Hepatocyte (in vitro differentiated cells): ENCODE measurements at regions not wholly inside any gene's neighbourhood (a gene's known extent, or its start where the extent isn't known, plus 50 kb on each side); places are given as distances from the start of the nearest gene placed in this dataset.

Experiments used
- CTCF ChIP-seq: fragments of 200-600 bp; sonication (generic); IDR thresholded peaks from 2 replicates; pipeline ENCODE4 v1.5.1; 2016; ENCODE audit warnings: antibody characterized with exemption, mild to moderate bottlenecking; ENCODE audit not compliant: poor library complexity
- EZH2phosphoT487 ChIP-seq: fragments of 200-600 bp; sonication (generic); IDR thresholded peaks from one replicate; pipeline ENCODE4 v1.6.1; 2018; ENCODE audit warnings: antibody characterized with exemption, mild to moderate bottlenecking, low read depth, moderate library complexity; ENCODE audit not compliant: unreplicated experiment, severe bottlenecking

GRCh38 chr7:124681946-124682345, 83.6 kb downstream of the GPR37 start:
- TF ChIP-seq CTCF, result no peak
- no peak for TF ChIP-seq EZH2phosphoT487
